LHCN-M2 (cell line): ENCODE measurements at regions not wholly inside any gene's neighbourhood (a gene's known extent, or its start where the extent isn't known, plus 50 kb on each side); places are given as distances from the start of the nearest gene placed in this dataset.

ENCODE experiments used
- DNase-seq: peaks from one replicate; pipeline ENCODE4 v3.0.0-alpha.2; 2012; ENCODE audit warnings: low read depth

- no peak for DNase-seq
These were observed 51.2 kb upstream of the PROX1 start for GRCh38 chr1:213936571-213936970.
